H9 (cell line): ENCODE measurements at regions not wholly inside any gene's neighbourhood (a gene's known extent, or its start where the extent isn't known, plus 50 kb on each side); places are given as distances from the start of the nearest gene placed in this dataset.

Source experiments
- DNase-seq: peaks from one replicate; pipeline ENCODE4 v3.0.0-alpha.2; 2017
- H2AFZ ChIP-seq: one replicate; pipeline ENCODE4 v1.6.1; 2013; ENCODE audit warnings: mild to moderate bottlenecking, low read length, control low read depth, moderate library complexity
- H2AK5ac ChIP-seq: 2 replicates; pipeline ENCODE4 v1.6.1; 2013; ENCODE audit warnings: low read length, control low read depth, mixed read lengths; ENCODE audit not compliant: insufficient read length
- H2BK120ac ChIP-seq: one replicate; pipeline ENCODE4 v1.6.1; 2013; ENCODE audit warnings: low read depth, mild to moderate bottlenecking, low read length, control low read depth, inconsistent platforms; ENCODE audit not compliant: poor library complexity, severe bottlenecking
- H2BK12ac ChIP-seq: 2 replicates; pipeline ENCODE4 v1.6.1; 2013; ENCODE audit warnings: low read length, control low read depth, mixed read lengths, low read depth; ENCODE audit not compliant: insufficient read length
- H2BK15ac ChIP-seq: 2 replicates; pipeline ENCODE4 v1.6.1; 2013; ENCODE audit warnings: low read depth, low read length, control low read depth
- H2BK20ac ChIP-seq: one replicate; pipeline ENCODE4 v1.6.1; 2013; ENCODE audit warnings: low read depth, mild to moderate bottlenecking, low read length, control low read depth, inconsistent platforms; ENCODE audit not compliant: poor library complexity, severe bottlenecking
- H2BK5ac ChIP-seq: 2 replicates; pipeline ENCODE4 v1.6.1; 2013; ENCODE audit warnings: low read length, control low read depth, mixed read lengths; ENCODE audit not compliant: insufficient read length
- H3K14ac ChIP-seq: 2 replicates; pipeline ENCODE4 v1.6.1; 2013; ENCODE audit warnings: low read length, control low read depth; ENCODE audit not compliant: insufficient read depth
- H3K18ac ChIP-seq: 2 replicates; pipeline ENCODE4 v1.6.1; 2013; ENCODE audit warnings: low read depth, mild to moderate bottlenecking, mixed read lengths, low read length, control low read depth; ENCODE audit not compliant: insufficient read length
- H3K23ac ChIP-seq: 2 replicates; pipeline ENCODE4 v1.6.1; 2013; ENCODE audit warnings: low read length, control low read depth, mixed read lengths, low read depth; ENCODE audit not compliant: insufficient read length
- H3K23me2 ChIP-seq: 2 replicates; pipeline ENCODE4 v1.6.1; 2013; ENCODE audit warnings: low read depth, mild to moderate bottlenecking, mixed read lengths, low read length, control low read depth; ENCODE audit not compliant: insufficient read length, poor library complexity, severe bottlenecking
- H3K27ac ChIP-seq: 2 replicates; pipeline ENCODE4 v1.5.1; 2013; ENCODE audit warnings: low read length, control low read depth, mixed read lengths, low read depth; ENCODE audit not compliant: insufficient read length
- H3K27me3 ChIP-seq: 2 replicates; pipeline ENCODE4 v1.6.1; 2013; ENCODE audit warnings: low read length, control low read depth, inconsistent platforms; ENCODE audit not compliant: insufficient read depth
- H3K4ac ChIP-seq: 2 replicates; pipeline ENCODE4 v1.6.1; 2013; ENCODE audit warnings: low read depth, mild to moderate bottlenecking, control low read depth, inconsistent platforms, low read length, moderate library complexity
- H3K4me1 ChIP-seq: 2 replicates; pipeline ENCODE4 v1.6.1; 2013; ENCODE audit warnings: low read length, control low read depth, inconsistent platforms; ENCODE audit not compliant: insufficient read depth
- H3K4me2 ChIP-seq: 2 replicates; pipeline ENCODE4 v1.6.1; 2013; ENCODE audit warnings: low read length, control low read depth, mixed read lengths; ENCODE audit not compliant: insufficient read length, insufficient read depth
- H3K56ac ChIP-seq: 2 replicates; pipeline ENCODE4 v1.6.1; 2013; ENCODE audit warnings: low read depth, mild to moderate bottlenecking, mixed read lengths, low read length, control low read depth; ENCODE audit not compliant: insufficient read length
- H3K79me1 ChIP-seq: 2 replicates; pipeline ENCODE4 v1.6.1; 2013; ENCODE audit warnings: low read depth, mild to moderate bottlenecking, moderate library complexity, low read length, control low read depth, inconsistent platforms; ENCODE audit not compliant: insufficient read depth, poor library complexity, severe bottlenecking
- H3K79me2 ChIP-seq: 2 replicates; pipeline ENCODE4 v1.6.1; 2013; ENCODE audit warnings: low read length, control low read depth, inconsistent platforms; ENCODE audit not compliant: insufficient read depth
- H3K9ac ChIP-seq: 2 replicates; pipeline ENCODE4 v1.6.1; 2013; ENCODE audit warnings: low read length, control low read depth, mixed read lengths; ENCODE audit not compliant: insufficient read length; ENCODE audit errors: extremely low read depth
- H3K9me3 ChIP-seq: one replicate; pipeline ENCODE4 v1.6.1; 2013; ENCODE audit warnings: low read depth, low read length, inconsistent platforms; ENCODE audit not compliant: control insufficient read depth
- H3T11ph ChIP-seq: one replicate; pipeline ENCODE4 v1.6.1; 2013; ENCODE audit warnings: mild to moderate bottlenecking, low read length, control low read depth, inconsistent platforms
- H4K20me1 ChIP-seq: one replicate; pipeline ENCODE4 v1.6.1; 2013; ENCODE audit not compliant: control insufficient read depth, insufficient read length, insufficient read depth
- H4K5ac ChIP-seq: 2 replicates; pipeline ENCODE4 v1.6.1; 2013; ENCODE audit warnings: low read depth, mild to moderate bottlenecking, mixed read lengths, low read length, control low read depth; ENCODE audit not compliant: insufficient read length
- H4K8ac ChIP-seq: replicated peaks from 2 replicates; pipeline ENCODE4 v1.6.1; 2013; ENCODE audit warnings: low read length, control low read depth, mixed read lengths, low read depth; ENCODE audit not compliant: insufficient read length
- H4K91ac ChIP-seq: 2 replicates; pipeline ENCODE4 v1.6.1; 2013; ENCODE audit warnings: low read depth, mild to moderate bottlenecking, moderate library complexity, mixed read lengths, low read length, control low read depth; ENCODE audit not compliant: insufficient read length
- H3K27ac Mint-ChIP-seq, 3 experiments: 2 replicates in 2 of 3; 3 replicates in 1 of 3; pipeline ENCODE4 v1.8.0; 2020 to 2021; ENCODE audit warnings: mixed read lengths in 3 of 3, mild to moderate bottlenecking in 1 of 3, moderate library complexity in 1 of 3
- H3K27me3 Mint-ChIP-seq: 2 replicates; pipeline ENCODE4 v1.8.0; 2021; ENCODE audit warnings: low read depth, mild to moderate bottlenecking, moderate library complexity, mixed read lengths
- H3K36me3 Mint-ChIP-seq, 3 experiments: 2 replicates in 2 of 3; 3 replicates in 1 of 3; pipeline ENCODE4 v1.8.0; 2020 to 2021; ENCODE audit warnings: low read depth in 3 of 3, mixed read lengths in 3 of 3; ENCODE audit not compliant: insufficient read depth in 1 of 3
- H3K4me1 Mint-ChIP-seq, 2 experiments: 2 replicates each; pipeline ENCODE4 v1.8.0; 2020; ENCODE audit warnings: mixed read lengths in 2 of 2
- H3K4me3 Mint-ChIP-seq, 2 experiments: 2 replicates in 1 of 2; 3 replicates in 1 of 2; pipeline ENCODE4 v1.8.0; 2020 to 2021; ENCODE audit warnings: mild to moderate bottlenecking in 2 of 2, mixed read lengths in 2 of 2, moderate library complexity in 1 of 2
- H3K9me3 Mint-ChIP-seq, 2 experiments: 2 replicates in 1 of 2; 3 replicates in 1 of 2; pipeline ENCODE4 v1.8.0; 2020; ENCODE audit warnings: mild to moderate bottlenecking in 2 of 2, mixed read lengths in 2 of 2, moderate library complexity in 1 of 2
- CTCF ChIP-seq: fragments of 200-600 bp; sonication (generic); conservative IDR thresholded peaks from 3 replicates; pipeline ENCODE4 v1.8.0; 2021; ENCODE audit warnings: antibody characterized with exemption, mild to moderate bottlenecking
- WGBS: extraction: QIAGEN DNeasy Blood & Tissue Kit; methylation state at CpG from one replicate; pipeline ENCODE4 v1.1.7; 2013; ENCODE audit warnings: missing lambda C conversion rate, low lambda C conversion rate, mixed read lengths; ENCODE audit not compliant: insufficient read length; ENCODE audit errors: extremely low coverage; 5-methylcytosine and 5-hydroxymethylcytosine counted together

- H3K27me3 ChIP-seq = no peaks in the 10 kb centered on the region
- no peak overlapping the region for H3K27ac ChIP-seq
- no peak overlapping the region for H3K4me2 ChIP-seq
- no peak overlapping the region for H2BK5ac ChIP-seq
- H4K8ac ChIP-seq = no peak overlapping the region
- H4K20me1 ChIP-seq = no peaks in the 10 kb centered on the region
- Mint-ChIP-seq H3K27ac (no peak overlapping the region), H3K4me1 (peaks cover 8 to 9% of the 10 kb centered on the region in 2 experiments), H3K36me3 (no peaks in the 10 kb centered on the region), H3K27me3 (peaks cover 2% of the 10 kb centered on the region; the same call in 1 of the 2 replicates), H3K9me3 (no peaks in the 10 kb centered on the region), H3K4me3 (no peak overlapping the region)
- no peak for DNase-seq
- H3K4me1 ChIP-seq = peaks cover 2% of the 10 kb centered on the region; the same call in 1 of the 2 replicates
- no peak overlapping the region for H2BK12ac ChIP-seq
- no peak overlapping the region for H4K5ac ChIP-seq
- no peaks in the 10 kb centered on the region for H3K79me1 ChIP-seq
- H3K79me2 ChIP-seq = no peaks in the 10 kb centered on the region
- TF ChIP-seq CTCF = no peak
- H2BK20ac ChIP-seq = no peak overlapping the region
- no peak overlapping the region for H2BK15ac ChIP-seq
- H3K18ac ChIP-seq = no peak overlapping the region
- H2AK5ac ChIP-seq = no peak overlapping the region
- H3K23me2 ChIP-seq = no peaks in the 10 kb centered on the region
- H3K56ac ChIP-seq = no peak overlapping the region
- H3K23ac ChIP-seq = no peak overlapping the region
- no peak overlapping the region for H3T11ph ChIP-seq
- no peak overlapping the region for H4K91ac ChIP-seq
- no peak overlapping the region for H2BK120ac ChIP-seq
- H3K14ac ChIP-seq = no peak overlapping the region
- no peak overlapping the region for H3K9ac ChIP-seq
- no peaks in the 10 kb centered on the region for H3K9me3 ChIP-seq
- no peak overlapping the region for H3K4ac ChIP-seq
- H2AFZ ChIP-seq = no peak overlapping the region
- no CpG with 5 or more reads among the region's 3 CpGs for WGBS
Measured at GRCh38 chr20:7503501-7503900, 436.8 kb downstream of the HAO1 start.
